Naive B cell (primary cell): ENCODE measurements at regions not wholly inside any gene's neighbourhood (a gene's known extent, or its start where the extent isn't known, plus 50 kb on each side); places are given as distances from the start of the nearest gene placed in this dataset.
A peak's percentile ranks its signal among the peaks of the same experiment; 100 is the strongest.

Experiments
- ATAC-seq, 2 donors: fragments of 150-1000 bp; cut with Tn5 transposase; 2 replicates each; pipeline ENCODE4 v1.10.0; 2021; ENCODE audit warnings: low read depth in 2 of 2, mild to moderate bottlenecking in 2 of 2, moderate library complexity in 2 of 2
- DNase-seq: peaks from one replicate; pipeline ENCODE4 v3.0.0; 2022
- H3K27ac Mint-ChIP-seq, 6 donors: one replicate each; pipeline ENCODE4 v1.8.0; 2020 to 2022; ENCODE audit warnings: mild to moderate bottlenecking in 6 of 6, mixed read lengths in 6 of 6, moderate library complexity in 5 of 6, inconsistent platforms in 2 of 6
- H3K27me3 Mint-ChIP-seq, 3 donors: one replicate each; pipeline ENCODE4 v1.8.0; 2021 to 2022; ENCODE audit warnings: mixed read lengths in 3 of 3, mild to moderate bottlenecking in 1 of 3
- H3K36me3 Mint-ChIP-seq, 2 donors: one replicate each; pipeline ENCODE4 v1.8.0; 2020 to 2022; ENCODE audit warnings: mixed read lengths in 2 of 2, inconsistent platforms in 1 of 2, mild to moderate bottlenecking in 1 of 2
- H3K4me1 Mint-ChIP-seq, 3 donors: one replicate each; pipeline ENCODE4 v1.8.0; 2020 to 2022; ENCODE audit warnings: mixed read lengths in 3 of 3, inconsistent platforms in 1 of 3, mild to moderate bottlenecking in 1 of 3, moderate library complexity in 1 of 3
- H3K4me3 Mint-ChIP-seq, 8 donors: one replicate each; pipeline ENCODE4 v1.8.0; 2020 to 2022; ENCODE audit warnings: mild to moderate bottlenecking in 8 of 8, mixed read lengths in 8 of 8, moderate library complexity in 8 of 8, inconsistent platforms in 2 of 8
- H3K9me3 Mint-ChIP-seq, 7 donors: one replicate each; pipeline ENCODE4 v1.8.0; 2020 to 2022; ENCODE audit warnings: mixed read lengths in 7 of 7, mild to moderate bottlenecking in 5 of 7, inconsistent platforms in 2 of 7, moderate library complexity in 1 of 7

DNA sequence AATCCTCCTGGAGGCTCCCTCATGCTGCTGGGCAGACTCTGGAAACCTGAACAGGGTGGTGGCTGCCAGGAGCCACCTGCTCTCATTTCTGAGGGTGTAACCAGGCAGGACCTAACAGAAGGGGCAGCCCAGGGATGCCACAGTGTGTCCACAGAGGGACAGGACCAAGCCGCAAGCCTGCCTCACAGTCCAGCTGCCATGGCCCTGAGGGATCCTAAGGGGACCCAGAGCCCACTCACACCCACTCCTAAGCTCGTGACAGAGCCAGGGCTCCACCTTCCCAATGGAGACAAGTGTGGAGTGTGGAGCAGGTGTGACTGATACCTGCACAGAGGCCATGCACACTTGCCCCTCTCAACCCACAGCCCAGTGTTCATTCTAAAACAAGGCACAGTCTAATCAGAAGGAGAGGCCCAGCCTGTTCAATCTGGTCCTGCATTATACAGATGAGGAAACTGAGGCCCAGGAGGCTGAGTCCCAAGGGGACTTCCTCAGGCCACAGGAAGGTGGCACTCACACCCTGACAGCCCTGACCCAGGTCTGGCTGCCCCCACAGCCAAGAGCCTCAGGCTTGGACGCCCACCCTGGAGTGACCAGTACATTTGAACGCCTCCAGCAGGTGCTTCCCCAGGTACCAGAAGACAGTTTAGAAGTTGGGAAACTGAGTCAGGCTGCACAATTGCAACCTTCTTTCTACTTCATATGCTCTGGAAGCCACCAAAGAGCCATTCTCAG, 220.1 kb downstream of the TUBA3C start:
- no peak overlapping the region for H3K27ac Mint-ChIP-seq
- peaks cover 0 to 11% of the 10 kb centered on the region in 2 donors for H3K36me3 Mint-ChIP-seq
- ATAC-seq (no peak), DNase-seq (no peak)
- no peak overlapping the region for H3K4me3 Mint-ChIP-seq
- H3K9me3 Mint-ChIP-seq = peaks cover 7 to 22% (median 17%) of the 10 kb centered on the region in 7 donors
- H3K4me1 Mint-ChIP-seq = peaks cover 0 to 5% (median 0%) of the 10 kb centered on the region in 3 donors
- H3K27me3 Mint-ChIP-seq = no peaks in the 10 kb centered on the region

GRCh38 chr13:18960637-18961227, 220.9 kb downstream of the TUBA3C start:
- H3K4me3 Mint-ChIP-seq = no peak overlapping the region

GRCh38 chr13:18959996-18960395, 221.6 kb downstream of the TUBA3C start:
- peaks cover 0 to 11% (median 2%) of the 10 kb centered on the region in 3 donors for H3K4me1 Mint-ChIP-seq
- peaks cover 12 to 30% (median 23%) of the 10 kb centered on the region in 7 donors for H3K9me3 Mint-ChIP-seq
- H3K27ac Mint-ChIP-seq = no peak overlapping the region
- no peak overlapping the region for H3K4me3 Mint-ChIP-seq
- peaks cover 0 to 23% of the 10 kb centered on the region in 2 donors for H3K36me3 Mint-ChIP-seq
- no peaks in the 10 kb centered on the region for H3K27me3 Mint-ChIP-seq
- ATAC-seq (no peak), DNase-seq (no peak)

More at GRCh38 chr13:18960637-18961227, 220.9 kb downstream of the TUBA3C start:
- DNase-seq (no peak), ATAC-seq (no peak)
- Mint-ChIP-seq H3K27me3 (no peaks in the 10 kb centered on the region), H3K36me3 (peaks cover 0 to 19% of the 10 kb centered on the region in 2 donors), H3K27ac (no peak overlapping the region), H3K9me3 (peaks cover 12 to 27% (median 22%) of the 10 kb centered on the region in 7 donors), H3K4me1 (peaks cover 0 to 11% (median 2%) of the 10 kb centered on the region in 3 donors)

GRCh38 chr13:18959229-18959628, 222.4 kb downstream of the TUBA3C start:
- Mint-ChIP-seq H3K36me3 (peaks cover 0 to 23% of the 10 kb centered on the region in 2 donors), H3K4me3 (no peak overlapping the region), H3K27me3 (no peaks in the 10 kb centered on the region), H3K9me3 (peaks cover 12 to 30% (median 23%) of the 10 kb centered on the region in 7 donors), H3K4me1 (peaks cover 0 to 11% (median 2%) of the 10 kb centered on the region in 3 donors), H3K27ac (no peak overlapping the region)
- no peak for DNase-seq
- no peak for ATAC-seq

DNA sequence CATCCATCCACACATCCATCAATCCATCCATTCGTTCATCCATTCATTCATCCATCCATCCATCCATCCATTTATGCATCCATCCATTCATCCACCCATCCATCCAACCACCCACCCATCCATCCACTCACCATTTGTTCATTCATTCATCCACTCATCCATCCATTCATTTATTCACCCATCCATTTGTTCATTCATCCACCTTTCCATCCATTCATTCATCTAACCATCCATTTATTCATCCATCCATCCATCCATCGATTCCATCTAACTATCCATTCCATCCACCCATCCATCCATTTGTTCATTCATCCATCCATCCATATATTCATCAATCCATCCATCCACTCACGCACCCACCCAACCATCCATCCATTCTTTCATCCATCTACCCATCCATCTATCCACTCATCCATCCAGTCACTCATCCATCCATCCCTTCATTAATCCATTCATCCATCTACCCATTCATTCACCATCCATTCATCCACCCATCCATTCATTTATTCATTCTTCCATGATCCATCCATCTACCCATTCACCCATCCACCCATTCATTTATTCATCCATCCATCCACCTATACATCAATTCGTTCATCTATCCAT, 225.0 kb downstream of the TUBA3C start:
- peaks cover 12 to 35% (median 28%) of the 10 kb centered on the region in 7 donors for H3K9me3 Mint-ChIP-seq
- ATAC-seq = no peak

GRCh38 chr13:18954254-18954653, 227.4 kb downstream of the TUBA3C start:
- no peak for DNase-seq

More for the DNA sequence above, 225.0 kb downstream of the TUBA3C start:
- Mint-ChIP-seq H3K27me3 (no peaks in the 10 kb centered on the region), H3K4me1 (peaks cover 0 to 11% (median 2%) of the 10 kb centered on the region in 3 donors), H3K36me3 (peaks cover 0 to 23% of the 10 kb centered on the region in 2 donors), H3K4me3 (no peak overlapping the region), H3K27ac (peak overlapping the region in 1 of 6 donors; percentile 66)
- DNase-seq = no peak

DNA sequence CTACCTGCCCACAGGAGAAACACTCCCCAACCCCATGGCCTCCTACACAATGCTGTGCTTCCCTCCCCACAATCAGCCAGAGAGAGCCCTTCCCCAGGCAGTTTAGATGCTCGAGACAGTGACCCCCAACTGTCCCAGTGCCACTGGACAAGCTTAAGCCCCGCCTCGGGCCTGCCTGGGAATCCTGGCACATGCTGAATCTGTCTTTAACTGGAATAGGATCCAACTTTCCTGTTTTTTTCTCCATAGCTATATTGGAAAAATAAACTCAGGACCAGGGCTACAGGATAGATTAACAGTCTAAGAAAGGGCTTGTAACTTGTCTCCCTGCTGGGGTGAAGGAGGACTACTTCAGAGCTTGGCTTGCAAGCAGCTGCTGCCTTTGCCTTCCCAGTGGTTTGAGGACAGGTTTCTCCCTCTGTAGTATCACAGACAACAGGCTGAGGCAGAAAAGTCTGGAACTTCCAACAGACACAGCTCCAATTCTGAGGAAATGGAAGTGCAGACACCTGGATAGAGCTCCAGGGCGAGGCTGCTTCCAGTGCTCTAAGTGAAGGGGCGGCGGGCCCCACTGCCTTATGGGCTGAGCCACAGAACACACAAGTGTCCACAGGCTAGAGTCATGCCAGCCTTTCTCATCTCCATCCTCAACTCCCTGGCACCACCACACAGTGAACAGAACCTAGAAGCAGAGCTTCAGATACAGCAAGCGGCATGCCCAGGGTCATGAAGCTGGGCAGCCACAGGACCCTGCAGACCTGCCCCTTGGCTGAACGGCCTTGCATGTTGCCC, 228.3 kb downstream of the TUBA3C start:
- ATAC-seq = no peak
- no peak for DNase-seq
- Mint-ChIP-seq H3K4me3 (no peak overlapping the region), H3K9me3 (peaks cover 10 to 30% (median 23%) of the 10 kb centered on the region in 7 donors), H3K36me3 (peaks cover 0 to 23% of the 10 kb centered on the region in 2 donors), H3K27me3 (no peaks in the 10 kb centered on the region), H3K27ac (no peak overlapping the region), H3K4me1 (peaks cover 0 to 11% (median 2%) of the 10 kb centered on the region in 3 donors)

More at GRCh38 chr13:18954254-18954653, 227.4 kb downstream of the TUBA3C start:
- H3K27ac Mint-ChIP-seq = no peak overlapping the region
- H3K4me1 Mint-ChIP-seq = peaks cover 0 to 11% (median 2%) of the 10 kb centered on the region in 3 donors
- peaks cover 12 to 35% (median 27%) of the 10 kb centered on the region in 7 donors for H3K9me3 Mint-ChIP-seq
- no peak overlapping the region for H3K4me3 Mint-ChIP-seq
- H3K36me3 Mint-ChIP-seq = peaks cover 0 to 23% of the 10 kb centered on the region in 2 donors
- H3K27me3 Mint-ChIP-seq = no peaks in the 10 kb centered on the region
- ATAC-seq = no peak

GRCh38 chr13:18952225-18953016, 229.2 kb downstream of the TUBA3C start:
- no peak overlapping the region for H3K4me3 Mint-ChIP-seq
- ATAC-seq = no peak
- DNase-seq = no peak

DNA sequence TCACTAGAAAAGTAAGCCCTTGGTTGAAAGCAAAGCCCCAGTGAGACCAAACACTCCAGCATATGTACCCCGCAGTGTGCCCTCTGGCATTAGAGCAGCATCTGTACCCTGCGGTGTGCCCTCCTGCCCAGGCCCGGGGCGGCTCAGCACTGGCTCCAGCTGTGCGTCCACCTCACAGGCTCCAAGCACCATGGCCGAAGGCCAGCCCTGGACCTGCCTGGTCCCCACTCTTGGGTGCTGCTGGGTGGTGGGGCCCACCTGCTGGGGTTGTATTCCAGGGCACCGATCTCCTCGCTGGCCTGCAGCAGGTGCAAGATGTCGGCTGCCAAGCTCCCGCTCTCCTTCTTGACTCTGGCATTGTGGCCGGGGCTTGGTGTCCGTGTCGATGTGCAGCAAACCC, 230.2 kb downstream of the TUBA3C start:
- Mint-ChIP-seq H3K36me3 (peaks cover 0 to 12% of the 10 kb centered on the region in 2 donors), H3K4me3 (peak overlapping the region in 1 of 8 donors; percentile 57), H3K4me1 (peaks cover 0 to 9% (median 2%) of the 10 kb centered on the region in 3 donors), H3K27ac (no peak overlapping the region), H3K9me3 (peaks cover 3 to 21% (median 14%) of the 10 kb centered on the region in 7 donors), H3K27me3 (no peaks in the 10 kb centered on the region)
- ATAC-seq (no peak), DNase-seq (no peak)

More at GRCh38 chr13:18952225-18953016, 229.2 kb downstream of the TUBA3C start:
- H3K4me1 Mint-ChIP-seq = peaks cover 0 to 15% (median 2%) of the 10 kb centered on the region in 3 donors
- no peak overlapping the region for H3K27ac Mint-ChIP-seq
- H3K9me3 Mint-ChIP-seq = peaks cover 12 to 29% (median 23%) of the 10 kb centered on the region in 7 donors
- H3K27me3 Mint-ChIP-seq = no peaks in the 10 kb centered on the region
- H3K36me3 Mint-ChIP-seq = peaks cover 0 to 22% of the 10 kb centered on the region in 2 donors

GRCh38 chr13:18949970-18950369, 231.7 kb downstream of the TUBA3C start:
- DNase-seq (no peak), ATAC-seq (no peak)
- Mint-ChIP-seq H3K27me3 (no peaks in the 10 kb centered on the region), H3K9me3 (peaks cover 2 to 15% (median 5%) of the 10 kb centered on the region in 7 donors), H3K27ac (peak overlapping the region in 1 of 6 donors; percentile 55), H3K4me1 (peaks cover 0 to 4% (median 0%) of the 10 kb centered on the region in 3 donors), H3K36me3 (no peaks in the 10 kb centered on the region), H3K4me3 (no peak overlapping the region)

DNA sequence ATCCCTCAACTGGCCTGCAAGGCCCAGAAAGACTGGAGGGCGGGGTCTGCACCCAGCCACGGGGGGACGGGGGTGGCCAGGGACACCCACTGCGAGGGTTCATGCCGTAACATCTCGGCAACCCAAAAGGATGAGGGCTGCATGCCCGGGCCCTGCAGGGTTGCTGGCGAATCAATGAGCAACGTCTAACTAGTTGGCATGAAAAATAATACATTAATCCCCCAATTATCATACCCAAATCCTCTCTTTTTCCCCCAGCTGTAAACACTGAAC, 232.2 kb downstream of the TUBA3C start:
- no peak for DNase-seq
- H3K27ac Mint-ChIP-seq = no peak overlapping the region
- no peak overlapping the region for H3K4me3 Mint-ChIP-seq
- H3K9me3 Mint-ChIP-seq = peaks cover 1 to 9% (median 5%) of the 10 kb centered on the region in 7 donors
- H3K4me1 Mint-ChIP-seq = peaks cover 0 to 4% (median 0%) of the 10 kb centered on the region in 3 donors
- H3K36me3 Mint-ChIP-seq = no peaks in the 10 kb centered on the region
- H3K27me3 Mint-ChIP-seq = no peaks in the 10 kb centered on the region
- no peak for ATAC-seq

- peaks cover 0 to 7% (median 5%) of the 10 kb centered on the region in 7 donors for H3K9me3 Mint-ChIP-seq
- no peak overlapping the region for H3K4me3 Mint-ChIP-seq
- H3K27me3 Mint-ChIP-seq = no peaks in the 10 kb centered on the region
- DNase-seq (no peak), ATAC-seq (no peak)
- H3K4me1 Mint-ChIP-seq = peaks cover 0 to 4% (median 0%) of the 10 kb centered on the region in 3 donors
- H3K27ac Mint-ChIP-seq = peak overlapping the region in 1 of 6 donors; percentile 52
- H3K36me3 Mint-ChIP-seq = no peaks in the 10 kb centered on the region
These were observed 232.7 kb downstream of the TUBA3C start for GRCh38 chr13:18948664-18949488.
